ENCODE measurements at regions not wholly inside any gene's neighbourhood (a gene's known extent, or its start where the extent isn't known, plus 50 kb on each side); places are given as distances from the start of the nearest gene placed in this dataset.

DNA sequence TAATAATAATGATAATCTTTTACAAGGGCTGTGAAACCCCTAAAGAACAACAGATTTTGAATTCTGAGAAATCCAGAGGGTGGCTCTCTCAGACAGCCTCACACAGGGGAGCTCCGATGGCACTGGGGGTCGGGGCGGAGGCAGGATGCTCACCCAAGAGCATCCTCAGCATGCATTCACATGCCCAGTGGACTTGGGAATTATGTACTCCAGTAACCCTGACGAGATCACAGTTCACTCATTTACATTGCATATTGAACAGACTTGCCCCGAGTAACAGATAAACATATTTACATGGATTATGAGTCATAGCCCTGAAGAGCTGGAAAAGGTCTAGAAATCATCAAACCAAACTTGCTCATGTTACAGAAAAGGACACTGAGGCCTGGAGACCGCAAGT, 482.7 kb upstream of the JARID2 start:
- TF ChIP-seq CTCF (IDR thresholded peaks at IDR 0.05) (no peak), POLR2A (IDR thresholded peaks at IDR 0.05) (no peak)
